Esophagus squamous epithelium (tissue), 4 donors: ENCODE measurements at regions not wholly inside any gene's neighbourhood (a gene's known extent, or its start where the extent isn't known, plus 50 kb on each side); places are given as distances from the start of the nearest gene placed in this dataset.

Experiments
- CTCF ChIP-seq, 6 experiments: fragments of 450-650 bp in 4 of 6; fragments of 200-600 bp in 2 of 6; sonication (generic) in 2 of 6; IDR thresholded peaks; one replicate each; pipeline ENCODE4 v1.5.1; 2016 to 2019; ENCODE audit warnings: antibody characterized with exemption in 6 of 6, mild to moderate bottlenecking in 4 of 6, moderate library complexity in 4 of 6
- POLR2A ChIP-seq, 4 donors: fragments of 450-650 bp; IDR thresholded peaks; one replicate each; pipeline ENCODE4 v1.6.1; 2017; ENCODE audit warnings: antibody characterized with exemption in 4 of 4, mild to moderate bottlenecking in 4 of 4, moderate library complexity in 3 of 4

- no peak for TF ChIP-seq CTCF (IDR thresholded peaks at IDR 0.05)
- TF ChIP-seq POLR2A (IDR thresholded peaks at IDR 0.05) = no peak
Measured at GRCh38 chr14:85187521-85187920, 342.4 kb upstream of the FLRT2 start.
